OCI-LY3 (cell line): ENCODE measurements at regions not wholly inside any gene's neighbourhood (a gene's known extent, or its start where the extent isn't known, plus 50 kb on each side); places are given as distances from the start of the nearest gene placed in this dataset.

ENCODE experiments used
- H2AFZ ChIP-seq: fragments of 200-600, 300-600 bp; shearing (Covaris generic); 2 replicates; pipeline ENCODE4 v1.6.0; 2014; ENCODE audit warnings: antibody characterized with exemption, low read depth, low read length
- H3K27ac ChIP-seq: fragments of 200-600, 300-600 bp; sonication (generic); 2 replicates; pipeline ENCODE4 v1.5.1; 2014; ENCODE audit warnings: mild to moderate bottlenecking, low read length, moderate library complexity, mixed read lengths
- H3K27me3 ChIP-seq: fragments of 200-600, 300-600 bp; sonication (generic); 2 replicates; pipeline ENCODE4 v1.6.1; 2014; ENCODE audit warnings: low read depth, low read length, mixed read lengths
- H3K36me3 ChIP-seq: fragments of 200-600, 300-600 bp; sonication (generic); replicated peaks from 2 replicates; pipeline ENCODE3; 2014; ENCODE audit warnings: low read depth, low read length, mixed read lengths
- H3K4me1 ChIP-seq: fragments of 300-600, 200-600 bp; sonication (generic); 2 replicates; pipeline ENCODE4 v1.6.1; 2014; ENCODE audit warnings: low read length, mixed read lengths
- H3K4me2 ChIP-seq: fragments of 200-600, 300-600 bp; sonication (generic); 2 replicates; pipeline ENCODE4 v1.6.1; 2014; ENCODE audit warnings: low read length, mixed read lengths
- H3K4me3 ChIP-seq: fragments of 300-600, 200-600 bp; sonication (generic); 2 replicates; pipeline ENCODE4 v1.5.1; 2014; ENCODE audit warnings: antibody characterized with exemption, mild to moderate bottlenecking, low read length, moderate library complexity
- H3K79me2 ChIP-seq: fragments of 300-600, 200-600 bp; shearing (Covaris generic); 2 replicates; pipeline ENCODE4 v1.6.1; 2014; ENCODE audit warnings: mild to moderate bottlenecking, low read length, mixed read lengths
- H3K9ac ChIP-seq: fragments of 300-600, 200-600 bp; shearing (Covaris generic); 2 replicates; pipeline ENCODE4 v1.6.0; 2014; ENCODE audit warnings: mild to moderate bottlenecking, low read length, moderate library complexity
- H3K9me3 ChIP-seq: fragments of 200-600, 300-600 bp; shearing (Covaris generic); 2 replicates; pipeline ENCODE4 v1.6.1; 2014; ENCODE audit warnings: low read length, mixed read lengths; ENCODE audit not compliant: insufficient read depth
- H4K20me1 ChIP-seq: fragments of 200-600, 300-600 bp; sonication (generic); 2 replicates; pipeline ENCODE4 v1.6.1; 2016; ENCODE audit warnings: low read length, mixed read lengths; ENCODE audit not compliant: insufficient read depth
- CTCF ChIP-seq: fragments of 200-600, 300-600 bp; sonication (generic); IDR thresholded peaks from 2 replicates; pipeline ENCODE4 v1.5.1; 2014; ENCODE audit warnings: antibody characterized with exemption, low read length, low read depth
- EZH2phosphoT487 ChIP-seq: fragments of 200-600 bp; shearing (Covaris generic); IDR thresholded peaks from 2 replicates; pipeline ENCODE4 v1.6.1; 2018; ENCODE audit warnings: antibody characterized with exemption, mixed run types, low read depth

DNA sequence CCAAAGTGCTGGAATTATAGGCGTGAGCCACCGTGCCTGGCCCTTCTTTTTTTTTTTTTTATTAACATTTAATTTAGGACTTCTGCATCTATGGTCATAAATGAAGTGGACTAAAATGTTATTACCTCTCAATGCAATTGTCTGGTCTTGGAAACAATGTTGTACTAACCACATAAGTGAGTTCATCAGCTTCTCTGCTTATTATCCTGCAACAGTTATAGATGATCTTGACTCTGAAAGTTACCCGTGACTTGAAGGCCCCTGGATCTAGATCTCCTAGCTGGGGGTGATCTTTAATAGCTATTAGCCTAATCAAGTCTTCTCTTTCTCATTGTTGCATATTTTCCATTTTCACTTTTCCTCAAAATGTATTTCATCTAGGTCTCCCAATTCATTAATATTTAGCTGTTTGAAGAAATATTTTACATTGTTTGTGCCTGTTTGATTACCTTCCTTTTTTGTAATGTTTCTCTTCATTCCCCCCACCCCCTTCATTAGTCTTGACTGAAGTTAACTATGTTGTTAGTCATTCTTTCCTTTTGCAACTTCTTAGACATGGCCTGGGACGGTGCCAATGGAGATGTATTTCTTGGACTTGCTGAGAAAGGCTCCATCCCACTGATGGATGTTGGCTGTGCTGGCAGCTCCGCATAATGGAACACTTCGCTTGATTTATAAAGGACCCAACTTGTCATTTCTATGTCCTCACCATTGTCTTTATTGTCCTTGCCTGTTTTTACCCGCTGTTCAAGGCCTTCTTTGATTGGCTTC lies 141.6 kb upstream of the RIOK3 start:
- Histone ChIP-seq H2AFZ (no peak overlapping the region), H3K4me2 (no peak overlapping the region), H3K9ac (no peak overlapping the region)

DNA sequence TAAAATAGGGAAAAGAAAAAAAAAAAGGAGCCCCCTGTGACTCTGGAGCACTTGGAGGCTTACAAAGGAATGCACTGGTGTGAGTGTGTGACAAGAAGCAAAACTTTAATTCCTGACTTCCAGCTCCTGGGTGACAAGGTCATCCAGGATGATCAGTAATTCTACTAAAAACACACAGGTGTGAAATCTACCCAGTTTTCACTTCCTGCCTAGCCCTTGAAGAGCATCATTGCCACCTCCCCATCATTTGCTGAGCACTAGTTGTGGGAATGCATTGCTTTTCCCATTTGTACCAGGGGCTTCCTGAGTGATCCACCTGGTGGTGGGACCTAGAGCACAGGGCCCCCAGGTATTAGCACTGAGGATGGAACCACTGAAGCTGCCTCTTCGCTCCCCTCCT lies 139.7 kb upstream of the RIOK3 start:
- Histone ChIP-seq H3K4me3 (no peak overlapping the region), H3K9me3 (no peaks in the 10 kb centered on the region), H3K9ac (no peak overlapping the region), H3K36me3 (no peaks in the 10 kb centered on the region), H3K27me3 (no peaks in the 10 kb centered on the region), H3K79me2 (no peaks in the 10 kb centered on the region), H3K27ac (no peak overlapping the region), H3K4me2 (no peak overlapping the region), H2AFZ (no peak overlapping the region), H4K20me1 (no peaks in the 10 kb centered on the region), H3K4me1 (no peaks in the 10 kb centered on the region)
- TF ChIP-seq EZH2phosphoT487, result no peak
- no peak for TF ChIP-seq CTCF

More for the DNA sequence above, 141.6 kb upstream of the RIOK3 start:
- Histone ChIP-seq H3K79me2 (no peaks in the 10 kb centered on the region), H3K36me3 (no peaks in the 10 kb centered on the region), H3K4me3 (no peak overlapping the region), H3K4me1 (no peaks in the 10 kb centered on the region), H4K20me1 (no peaks in the 10 kb centered on the region), H3K9me3 (no peaks in the 10 kb centered on the region), H3K27ac (no peak overlapping the region), H3K27me3 (no peaks in the 10 kb centered on the region)
- TF ChIP-seq CTCF (no peak), EZH2phosphoT487 (no peak)

DNA sequence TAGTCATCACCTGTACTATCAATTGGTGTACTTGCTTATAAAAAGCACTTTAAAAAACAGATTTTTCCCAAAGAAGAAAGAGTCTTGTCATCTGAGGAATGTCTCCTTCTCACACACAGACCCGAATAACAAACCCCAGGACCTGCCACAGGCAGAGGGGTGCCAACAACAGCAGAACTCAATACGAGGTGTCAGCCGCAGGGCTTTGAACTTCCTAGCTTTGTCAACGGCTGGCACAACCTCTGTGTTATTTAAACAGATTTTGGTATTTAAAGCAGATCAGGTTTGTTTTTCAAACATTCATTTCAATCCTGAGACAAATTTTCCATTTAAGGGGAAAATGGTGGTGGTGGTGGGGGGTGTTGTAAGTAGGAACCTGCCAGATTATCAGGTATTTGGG lies 138.4 kb upstream of the RIOK3 start:
- Histone ChIP-seq H3K79me2 (no peaks in the 10 kb centered on the region), H3K9me3 (no peaks in the 10 kb centered on the region), H3K27me3 (no peaks in the 10 kb centered on the region), H3K4me1 (no peaks in the 10 kb centered on the region), H2AFZ (no peak overlapping the region), H3K27ac (no peak overlapping the region), H3K4me3 (no peak overlapping the region), H4K20me1 (no peaks in the 10 kb centered on the region), H3K9ac (no peak overlapping the region), H3K4me2 (no peak overlapping the region), H3K36me3 (no peaks in the 10 kb centered on the region)
- TF ChIP-seq CTCF (no peak), EZH2phosphoT487 (no peak)

- no peak overlapping the region for H3K4me3 ChIP-seq
- H3K36me3 ChIP-seq, result no peaks in the 10 kb centered on the region
- no peaks in the 10 kb centered on the region for H4K20me1 ChIP-seq
- no peaks in the 10 kb centered on the region for H3K79me2 ChIP-seq
- no peak overlapping the region for H3K9ac ChIP-seq
- H3K27me3 ChIP-seq, result no peaks in the 10 kb centered on the region
- H3K4me1 ChIP-seq, result 0 out of 2 replicates have a peak, but pooled peaks cover 2% of the 10 kb centered on the region
- H3K4me2 ChIP-seq, result no peak overlapping the region
- no peak for TF ChIP-seq CTCF
- TF ChIP-seq EZH2phosphoT487, result no peak
- no peak overlapping the region for H2AFZ ChIP-seq
- no peaks in the 10 kb centered on the region for H3K9me3 ChIP-seq
- H3K27ac ChIP-seq, result no peak overlapping the region
Observed at GRCh38 chr18:23316316-23316715, 136.8 kb upstream of the RIOK3 start.
